ENCODE measurements at regions not wholly inside any gene's neighbourhood (a gene's known extent, or its start where the extent isn't known, plus 50 kb on each side); places are given as distances from the start of the nearest gene placed in this dataset.

GRCh38 chr20:23151008-23151703 lies 65.0 kb upstream of the CD93 start:
- peak overlapping the region; percentile 94 to 96 for H3K27ac ChIP-seq
- no peak for ATAC-seq (ENCODE audit: insufficient number of reproducible peaks, low FRiP score, low read depth)
- H3K4me1 ChIP-seq (ENCODE audit: control insufficient read depth in 1 of 2, low read depth in 2 of 2) = peaks cover 44 to 94% of the 10 kb centered on the region in 2 donors
- no peaks in the 10 kb centered on the region for H3K27me3 ChIP-seq (replicated peaks; ENCODE audit: insufficient read depth)
- no peaks in the 10 kb centered on the region for H3K9me3 ChIP-seq
- no peak for DNase-seq (ENCODE audit: low spot score)
- H3K4me3 ChIP-seq = no peak overlapping the region
- no peaks in the 10 kb centered on the region for H3K36me3 ChIP-seq
- no peak for TF ChIP-seq CTCF (IDR thresholded peaks at IDR 0.05)

- no peak for ATAC-seq (ENCODE audit: insufficient number of reproducible peaks, low FRiP score, low read depth)
- peaks cover 39 to 95% of the 10 kb centered on the region in 2 donors for H3K4me1 ChIP-seq (ENCODE audit: control insufficient read depth in 1 of 2, low read depth in 2 of 2)
- TF ChIP-seq CTCF (IDR thresholded peaks at IDR 0.05) = no peak
Measured at GRCh38 chr20:23150304-23151007, 64.3 kb upstream of the CD93 start.

GRCh38 chr20:23149623-23150279 lies 63.6 kb upstream of the CD93 start:
- Histone ChIP-seq H3K27me3 (replicated peaks; ENCODE audit: insufficient read depth) (no peaks in the 10 kb centered on the region), H3K4me1 (ENCODE audit: control insufficient read depth in 1 of 2, low read depth in 2 of 2) (peaks cover 45 to 96% of the 10 kb centered on the region in 2 donors), H3K4me3 (no peak overlapping the region), H3K9me3 (no peaks in the 10 kb centered on the region), H3K27ac (peak overlapping the region; percentile 94 to 96), H3K36me3 (no peaks in the 10 kb centered on the region)
- DNase-seq (ENCODE audit: low spot score) = no peak
- no peak for ATAC-seq (ENCODE audit: insufficient number of reproducible peaks, low FRiP score, low read depth)
- no peak for TF ChIP-seq CTCF (IDR thresholded peaks at IDR 0.05)

More at GRCh38 chr20:23150304-23151007, 64.3 kb upstream of the CD93 start:
- Histone ChIP-seq H3K36me3 (no peaks in the 10 kb centered on the region), H3K4me3 (no peak overlapping the region), H3K9me3 (no peaks in the 10 kb centered on the region), H3K27ac (peak overlapping the region; percentile 94 to 96), H3K27me3 (replicated peaks; ENCODE audit: insufficient read depth) (no peaks in the 10 kb centered on the region)
- DNase-seq (ENCODE audit: low spot score) = no peak

- no peak overlapping the region for H3K4me3 ChIP-seq
- H3K36me3 ChIP-seq = no peaks in the 10 kb centered on the region
- H3K4me1 ChIP-seq (ENCODE audit: control insufficient read depth in 1 of 2, low read depth in 2 of 2) = peaks cover 45 to 96% of the 10 kb centered on the region in 2 donors
- H3K27me3 ChIP-seq (replicated peaks; ENCODE audit: insufficient read depth) = no peaks in the 10 kb centered on the region
- ATAC-seq (ENCODE audit: insufficient number of reproducible peaks, low FRiP score, low read depth) (no peak), DNase-seq (ENCODE audit: low spot score) (no peak)
- H3K27ac ChIP-seq = peak overlapping the region; percentile 81 to 96
- H3K9me3 ChIP-seq = no peaks in the 10 kb centered on the region
- TF ChIP-seq CTCF (IDR thresholded peaks at IDR 0.05) = no peak
Measured at GRCh38 chr20:23148731-23149570, 62.8 kb upstream of the CD93 start.
